Thyroid gland (tissue), 4 donors: ENCODE measurements at regions not wholly inside any gene's neighbourhood (a gene's known extent, or its start where the extent isn't known, plus 50 kb on each side); places are given as distances from the start of the nearest gene placed in this dataset.

ENCODE experiments used
- POLR2A ChIP-seq, 2 donors: fragments of 450-650 bp; IDR thresholded peaks; one replicate each; pipeline ENCODE4 v1.6.1; 2017; ENCODE audit warnings: antibody characterized with exemption in 2 of 2, mild to moderate bottlenecking in 2 of 2, moderate library complexity in 1 of 2
- TF ChIP-seq, protein P1 (sequence below), 6 experiments: fragments of 200-600 bp in 3 of 6; fragments of 450-650 bp in 3 of 6; sonication (generic) in 3 of 6; IDR thresholded peaks; one replicate each; pipeline ENCODE4 v1.5.1; 2016 to 2019; ENCODE audit warnings: antibody characterized with exemption in 6 of 6, mild to moderate bottlenecking in 2 of 6, inconsistent platforms in 1 of 6, moderate library complexity in 1 of 6

DNA sequence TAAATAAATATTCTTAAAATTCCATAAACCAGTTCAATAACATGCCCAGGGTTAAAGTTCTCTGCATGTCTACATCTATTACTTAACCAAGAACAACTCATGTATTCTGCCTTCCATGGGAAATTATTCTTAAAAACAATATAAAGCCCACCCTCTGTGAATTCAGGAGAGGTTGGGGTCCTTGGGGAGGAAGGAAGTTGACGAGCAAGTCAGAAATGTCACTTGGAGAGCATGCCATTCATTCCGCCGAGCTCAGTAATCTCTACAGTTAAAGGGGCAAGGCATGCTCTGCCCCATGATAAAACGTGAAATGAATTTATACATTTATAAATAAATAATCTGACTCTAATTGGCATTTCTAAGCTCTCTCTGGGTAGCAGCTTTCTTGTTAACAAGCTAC, 405.1 kb downstream of the TOX3 start:
- no peak for TF ChIP-seq POLR2A (IDR thresholded peaks at IDR 0.05)
- TF ChIP-seq, protein P1, sequence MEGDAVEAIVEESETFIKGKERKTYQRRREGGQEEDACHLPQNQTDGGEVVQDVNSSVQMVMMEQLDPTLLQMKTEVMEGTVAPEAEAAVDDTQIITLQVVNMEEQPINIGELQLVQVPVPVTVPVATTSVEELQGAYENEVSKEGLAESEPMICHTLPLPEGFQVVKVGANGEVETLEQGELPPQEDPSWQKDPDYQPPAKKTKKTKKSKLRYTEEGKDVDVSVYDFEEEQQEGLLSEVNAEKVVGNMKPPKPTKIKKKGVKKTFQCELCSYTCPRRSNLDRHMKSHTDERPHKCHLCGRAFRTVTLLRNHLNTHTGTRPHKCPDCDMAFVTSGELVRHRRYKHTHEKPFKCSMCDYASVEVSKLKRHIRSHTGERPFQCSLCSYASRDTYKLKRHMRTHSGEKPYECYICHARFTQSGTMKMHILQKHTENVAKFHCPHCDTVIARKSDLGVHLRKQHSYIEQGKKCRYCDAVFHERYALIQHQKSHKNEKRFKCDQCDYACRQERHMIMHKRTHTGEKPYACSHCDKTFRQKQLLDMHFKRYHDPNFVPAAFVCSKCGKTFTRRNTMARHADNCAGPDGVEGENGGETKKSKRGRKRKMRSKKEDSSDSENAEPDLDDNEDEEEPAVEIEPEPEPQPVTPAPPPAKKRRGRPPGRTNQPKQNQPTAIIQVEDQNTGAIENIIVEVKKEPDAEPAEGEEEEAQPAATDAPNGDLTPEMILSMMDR (IDR thresholded peaks at IDR 0.05) = no peak
